Trophoblast cell (in vitro differentiated cells and primary cell): ENCODE measurements at regions not wholly inside any gene's neighbourhood (a gene's known extent, or its start where the extent isn't known, plus 50 kb on each side); places are given as distances from the start of the nearest gene placed in this dataset.
A peak's percentile ranks its signal among the peaks of the same experiment; 100 is the strongest.

Experiments
- DNase-seq, 2 donors: peaks; one replicate each; pipeline ENCODE4 v3.0.0-alpha.2; 2016
- H2AFZ ChIP-seq: 2 replicates; pipeline ENCODE4 v1.6.1; 2013; ENCODE audit warnings: low read length, moderate library complexity, mild to moderate bottlenecking; ENCODE audit not compliant: insufficient read depth, poor library complexity
- H2AK5ac ChIP-seq: 2 replicates; pipeline ENCODE4 v1.6.1; 2013; ENCODE audit warnings: mild to moderate bottlenecking, low read length
- H2BK120ac ChIP-seq: 2 replicates; pipeline ENCODE4 v1.6.1; 2013; ENCODE audit warnings: low read length, mild to moderate bottlenecking, moderate library complexity; ENCODE audit not compliant: insufficient read depth, poor library complexity
- H2BK12ac ChIP-seq: 2 replicates; pipeline ENCODE4 v1.6.1; 2013; ENCODE audit warnings: mild to moderate bottlenecking, low read length, moderate library complexity
- H2BK5ac ChIP-seq: 2 replicates; pipeline ENCODE4 v1.6.1; 2013; ENCODE audit warnings: low read length, low read depth, moderate library complexity, mild to moderate bottlenecking; ENCODE audit not compliant: poor library complexity
- H3K14ac ChIP-seq: 2 replicates; pipeline ENCODE4 v1.6.1; 2013; ENCODE audit warnings: mild to moderate bottlenecking, low read length
- H3K18ac ChIP-seq: 2 replicates; pipeline ENCODE4 v1.6.1; 2013; ENCODE audit warnings: mild to moderate bottlenecking, low read length
- H3K23ac ChIP-seq: 2 replicates; pipeline ENCODE4 v1.6.1; 2013; ENCODE audit warnings: low read length
- H3K27ac ChIP-seq: 2 replicates; pipeline ENCODE4 v1.5.1; 2013; ENCODE audit warnings: low read depth, mild to moderate bottlenecking, inconsistent platforms, low read length, moderate library complexity
- H3K27me3 ChIP-seq: 2 replicates; pipeline ENCODE4 v1.6.1; 2013; ENCODE audit warnings: inconsistent platforms, mild to moderate bottlenecking, low read length, moderate library complexity; ENCODE audit not compliant: insufficient read depth
- H3K36me3 ChIP-seq, 2 experiments: 1 replicate in 1 of 2; 2 replicates in 1 of 2; pipeline ENCODE4 v1.6.1; 2013; ENCODE audit warnings: low read length in 2 of 2, mild to moderate bottlenecking in 2 of 2, moderate library complexity in 1 of 2; ENCODE audit not compliant: insufficient read depth in 2 of 2, control insufficient read depth in 1 of 2
- H3K4ac ChIP-seq: 2 replicates; pipeline ENCODE4 v1.6.1; 2013; ENCODE audit warnings: low read depth, mild to moderate bottlenecking, low read length, moderate library complexity
- H3K4me1 ChIP-seq, 2 experiments: 1 replicate in 1 of 2; 2 replicates in 1 of 2; pipeline ENCODE4 v1.6.1; 2013; ENCODE audit warnings: low read length in 2 of 2, mild to moderate bottlenecking in 2 of 2, moderate library complexity in 1 of 2; ENCODE audit not compliant: insufficient read depth in 2 of 2, control insufficient read depth in 1 of 2
- H3K4me2 ChIP-seq: 2 replicates; pipeline ENCODE4 v1.6.1; 2013; ENCODE audit warnings: inconsistent platforms, mild to moderate bottlenecking, low read length, moderate library complexity
- H3K4me3 ChIP-seq: 2 replicates; pipeline ENCODE4 v1.5.1; 2013; ENCODE audit warnings: mild to moderate bottlenecking, low read depth, low read length, inconsistent platforms
- H3K79me1 ChIP-seq: one replicate; pipeline ENCODE4 v1.6.1; 2013; ENCODE audit warnings: low read length
- H3K79me2 ChIP-seq: 2 replicates; pipeline ENCODE4 v1.6.1; 2013; ENCODE audit warnings: low read length, mild to moderate bottlenecking; ENCODE audit not compliant: control insufficient read depth, insufficient read depth, poor library complexity
- H3K9ac ChIP-seq: 2 replicates; pipeline ENCODE4 v1.6.1; 2013; ENCODE audit warnings: mild to moderate bottlenecking, low read length
- H3K9me3 ChIP-seq: 2 replicates; pipeline ENCODE4 v1.6.1; 2013; ENCODE audit warnings: low read depth, mild to moderate bottlenecking, control low read depth, inconsistent platforms, low read length; ENCODE audit not compliant: insufficient read depth
- H4K12ac ChIP-seq: 2 replicates; pipeline ENCODE4 v1.6.1; 2013; ENCODE audit warnings: low read depth, mild to moderate bottlenecking, low read length, moderate library complexity
- H4K8ac ChIP-seq: 2 replicates; pipeline ENCODE4 v1.6.1; 2013; ENCODE audit warnings: low read depth, mild to moderate bottlenecking, low read length, moderate library complexity
- H4K91ac ChIP-seq: one replicate; pipeline ENCODE4 v1.6.1; 2013; ENCODE audit warnings: low read depth, mild to moderate bottlenecking, low read length, moderate library complexity
- WGBS: extraction: QIAGEN DNeasy Blood & Tissue Kit; methylation state at CpG from one replicate; pipeline ENCODE4 v1.1.7; 2013; ENCODE audit warnings: missing lambda C conversion rate; ENCODE audit not compliant: insufficient read length, insufficient coverage; ENCODE audit errors: extremely low coverage; 5-methylcytosine and 5-hydroxymethylcytosine counted together

DNA sequence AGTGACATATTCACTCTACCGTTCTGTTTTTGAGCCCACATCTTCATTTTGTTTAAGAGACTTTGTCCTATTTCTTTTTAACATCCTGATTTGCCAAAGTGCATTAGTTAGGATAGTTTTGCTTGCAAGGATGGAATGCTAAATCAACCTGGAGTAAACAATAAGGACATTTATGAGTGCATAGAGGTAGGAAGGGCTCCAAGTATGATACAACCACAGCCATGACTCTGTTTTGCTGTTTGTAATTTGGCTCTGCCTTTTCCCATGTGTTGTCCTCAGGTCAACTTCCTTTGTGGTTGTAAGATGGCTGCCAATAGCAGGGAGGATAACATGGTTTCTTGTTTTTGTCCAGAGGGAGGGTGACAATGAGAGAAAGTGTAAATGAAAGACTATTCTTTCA, 66.4 kb upstream of the GOLIM4 start:
- Histone ChIP-seq H3K18ac (no peak overlapping the region), H3K79me2 (no peaks in the 10 kb centered on the region), H3K9ac (no peak overlapping the region), H3K4ac (no peak overlapping the region), H4K12ac (no peak overlapping the region), H2AK5ac (no peak overlapping the region), H3K36me3 (no peaks in the 10 kb centered on the region), H4K91ac (no peak overlapping the region), H3K27me3 (no peaks in the 10 kb centered on the region), H3K9me3 (no peaks in the 10 kb centered on the region), H3K14ac (no peak overlapping the region), H3K23ac (no peak overlapping the region), H2BK5ac (no peak overlapping the region), H2BK12ac (no peak overlapping the region), H3K27ac (no peak overlapping the region), H3K79me1 (no peaks in the 10 kb centered on the region), H4K8ac (no peak overlapping the region), H2AFZ (no peak overlapping the region), H2BK120ac (no peak overlapping the region), H3K4me3 (no peak overlapping the region), H3K4me1 (no peaks in the 10 kb centered on the region), H3K4me2 (no peak overlapping the region)
- WGBS: no CpG with 5 or more reads among the region's 1 CpG
- DNase-seq: no peak

DNA sequence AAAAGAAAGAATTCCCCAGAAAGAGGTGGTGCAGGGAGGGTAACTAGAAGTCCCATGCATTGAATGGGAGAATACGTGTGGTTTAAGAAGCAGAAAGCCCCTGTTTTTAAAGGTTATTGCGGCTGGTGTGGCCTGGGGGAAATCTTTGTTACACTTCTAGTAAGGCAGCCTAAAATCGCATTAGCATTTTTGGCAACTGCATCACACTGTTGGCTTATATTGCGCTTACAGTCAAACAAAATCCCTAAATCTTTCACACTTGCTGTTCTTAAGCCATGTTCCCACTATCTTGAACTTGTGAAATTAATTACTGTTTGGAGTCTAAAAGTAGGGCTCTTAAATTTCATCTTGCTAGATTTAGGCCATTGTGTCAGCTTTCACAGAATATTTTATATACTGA, 66.0 kb upstream of the GOLIM4 start:
- H4K8ac ChIP-seq: no peak overlapping the region
- no peak overlapping the region for H4K12ac ChIP-seq
- no peak overlapping the region for H3K14ac ChIP-seq
- H3K4ac ChIP-seq: no peak overlapping the region
- no peak overlapping the region for H3K9ac ChIP-seq
- H3K27ac ChIP-seq: no peak overlapping the region
- H3K4me1 ChIP-seq: no peaks in the 10 kb centered on the region
- DNase-seq: no peak
- no peak overlapping the region for H3K23ac ChIP-seq
- H3K18ac ChIP-seq: no peak overlapping the region
- H3K4me2 ChIP-seq: no peak overlapping the region
- H3K36me3 ChIP-seq: no peaks in the 10 kb centered on the region
- H3K27me3 ChIP-seq: no peaks in the 10 kb centered on the region
- no peak overlapping the region for H4K91ac ChIP-seq
- H3K9me3 ChIP-seq: no peaks in the 10 kb centered on the region
- no peaks in the 10 kb centered on the region for H3K79me1 ChIP-seq
- WGBS: no CpG with 5 or more reads among the region's 4 CpGs
- H2BK120ac ChIP-seq: no peak overlapping the region
- H3K4me3 ChIP-seq: no peak overlapping the region
- no peak overlapping the region for H2AK5ac ChIP-seq
- H3K79me2 ChIP-seq: no peaks in the 10 kb centered on the region
- H2BK12ac ChIP-seq: no peak overlapping the region
- H2BK5ac ChIP-seq: no peak overlapping the region
- no peak overlapping the region for H2AFZ ChIP-seq

GRCh38 chr3:168157903-168158302, 62.2 kb upstream of the GOLIM4 start:
- Histone ChIP-seq H3K18ac (no peak overlapping the region), H3K9me3 (peaks cover 1% of the 10 kb centered on the region), H4K8ac (no peak overlapping the region), H3K4ac (no peak overlapping the region), H3K14ac (no peak overlapping the region), H3K4me3 (no peak overlapping the region), H3K79me2 (no peaks in the 10 kb centered on the region), H2AFZ (no peak overlapping the region), H2AK5ac (no peak overlapping the region), H2BK12ac (no peak overlapping the region), H3K27ac (no peak overlapping the region), H4K91ac (no peak overlapping the region), H3K4me1 (no peaks in the 10 kb centered on the region), H3K27me3 (no peaks in the 10 kb centered on the region), H2BK5ac (no peak overlapping the region), H3K9ac (no peak overlapping the region), H3K36me3 (no peaks in the 10 kb centered on the region), H3K79me1 (no peaks in the 10 kb centered on the region), H2BK120ac (no peak overlapping the region), H3K23ac (no peak overlapping the region), H4K12ac (no peak overlapping the region), H3K4me2 (no peak overlapping the region)
- whole genome bisulfite sequencing: no CpG with 5 or more reads among the region's 2 CpGs
- no peak for DNase-seq

DNA sequence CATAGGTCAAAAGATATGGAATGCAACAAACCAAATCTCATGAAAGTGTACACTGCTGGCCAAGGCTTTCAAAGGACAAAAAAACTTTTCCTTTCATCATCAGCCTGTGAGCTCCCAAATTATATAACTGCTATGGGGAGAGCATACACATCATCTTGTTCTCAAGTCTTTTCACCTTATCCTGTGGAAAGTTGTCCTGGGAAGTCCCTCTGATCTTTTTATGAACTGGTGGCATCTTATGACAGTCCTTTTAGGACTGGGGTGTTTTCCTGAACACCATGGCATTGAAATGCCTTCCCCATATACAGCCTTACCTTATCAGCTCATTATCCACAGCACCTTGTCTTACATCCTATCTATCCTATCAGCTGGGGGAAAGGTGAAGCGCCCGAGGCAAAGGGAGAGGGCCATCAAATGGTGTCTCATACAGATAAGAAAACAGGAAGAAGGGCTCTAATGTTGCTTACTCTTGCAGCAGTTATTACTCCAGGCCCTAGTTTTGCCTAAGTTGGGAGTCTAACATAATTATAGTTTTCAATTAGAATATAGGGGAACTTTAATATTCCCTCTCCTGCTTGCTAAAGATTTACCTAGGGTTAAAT, 61.5 kb upstream of the GOLIM4 start:
- H4K8ac ChIP-seq: no peak overlapping the region
- no peaks in the 10 kb centered on the region for H3K79me1 ChIP-seq
- H3K79me2 ChIP-seq: no peaks in the 10 kb centered on the region
- H3K4me2 ChIP-seq: no peak overlapping the region
- H2AK5ac ChIP-seq: no peak overlapping the region
- no peak overlapping the region for H4K91ac ChIP-seq
- peaks cover 6% of the 10 kb centered on the region for H3K9me3 ChIP-seq
- H3K4me1 ChIP-seq: no peaks in the 10 kb centered on the region
- no peak overlapping the region for H3K14ac ChIP-seq
- H3K9ac ChIP-seq: no peak overlapping the region
- H2AFZ ChIP-seq: no peak overlapping the region
- H3K36me3 ChIP-seq: no peaks in the 10 kb centered on the region
- H3K4me3 ChIP-seq: no peak overlapping the region
- H2BK5ac ChIP-seq: no peak overlapping the region
- H4K12ac ChIP-seq: no peak overlapping the region
- no peak overlapping the region for H3K4ac ChIP-seq
- no peak overlapping the region for H3K23ac ChIP-seq
- DNase-seq: peak; percentile 89 to 93
- no peaks in the 10 kb centered on the region for H3K27me3 ChIP-seq
- no peak overlapping the region for H2BK120ac ChIP-seq
- WGBS: no CpG with 5 or more reads among the region's 2 CpGs
- no peak overlapping the region for H2BK12ac ChIP-seq
- H3K27ac ChIP-seq: no peak overlapping the region
- no peak overlapping the region for H3K18ac ChIP-seq
